GM23248 (cell line): ENCODE measurements at regions not wholly inside any gene's neighbourhood (a gene's known extent, or its start where the extent isn't known, plus 50 kb on each side); places are given as distances from the start of the nearest gene placed in this dataset.

Source experiments
- EZH2 ChIP-seq: fragments of 200-600 bp; sonication (generic); IDR thresholded peaks from 2 replicates; pipeline ENCODE4 v1.6.1; 2018; ENCODE audit warnings: antibody characterized with exemption, mild to moderate bottlenecking; ENCODE audit not compliant: insufficient read depth, poor library complexity, severe bottlenecking
- EZH2phosphoT487 ChIP-seq: fragments of 200-600 bp; sonication (generic); IDR thresholded peaks from 2 replicates; pipeline ENCODE4 v1.6.1; 2018; ENCODE audit warnings: antibody characterized with exemption, moderate library complexity, mild to moderate bottlenecking, low read depth; ENCODE audit not compliant: insufficient read depth

GRCh38 chr5:54799645-54800044 is 185.7 kb downstream of the ESM1 start:
- TF ChIP-seq EZH2phosphoT487 (no peak), EZH2 (no peak)
